Stimulated activated CD8-positive, alpha-beta memory T cell treated with anti-CD3 and anti-CD28 coated beads, Interleukin-4, amount 100 ng/mL, for 24 hours (primary cell): ENCODE measurements at regions not wholly inside any gene's neighbourhood (a gene's known extent, or its start where the extent isn't known, plus 50 kb on each side); places are given as distances from the start of the nearest gene placed in this dataset.

Experiments
- DNase-seq: peaks from one replicate; pipeline ENCODE4 v3.0.0-alpha.2; 2020; ENCODE audit warnings: low read depth

DNA sequence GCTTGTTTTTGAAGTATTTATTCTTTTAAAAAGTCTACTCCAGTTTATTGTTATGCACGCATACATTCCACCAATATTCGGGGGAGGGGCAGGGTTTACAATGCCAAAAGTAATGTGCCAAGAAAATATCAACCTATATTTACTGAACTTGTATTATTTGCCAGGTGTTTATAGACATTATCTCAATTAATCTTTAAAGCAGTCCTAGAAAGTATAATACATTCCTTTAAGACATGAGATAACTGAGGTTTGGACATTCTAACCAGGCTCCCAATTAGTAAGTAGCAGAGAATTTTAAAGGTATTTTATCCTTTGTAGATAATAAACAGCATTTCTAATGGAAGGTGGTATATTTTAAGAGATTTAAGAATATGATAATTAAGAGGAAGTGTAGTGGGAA, 124.5 kb upstream of the LRIG3 start:
- DNase-seq = no peak

GRCh38 chr12:59041241-59042121, 121.2 kb upstream of the LRIG3 start:
- DNase-seq = no peak

DNA sequence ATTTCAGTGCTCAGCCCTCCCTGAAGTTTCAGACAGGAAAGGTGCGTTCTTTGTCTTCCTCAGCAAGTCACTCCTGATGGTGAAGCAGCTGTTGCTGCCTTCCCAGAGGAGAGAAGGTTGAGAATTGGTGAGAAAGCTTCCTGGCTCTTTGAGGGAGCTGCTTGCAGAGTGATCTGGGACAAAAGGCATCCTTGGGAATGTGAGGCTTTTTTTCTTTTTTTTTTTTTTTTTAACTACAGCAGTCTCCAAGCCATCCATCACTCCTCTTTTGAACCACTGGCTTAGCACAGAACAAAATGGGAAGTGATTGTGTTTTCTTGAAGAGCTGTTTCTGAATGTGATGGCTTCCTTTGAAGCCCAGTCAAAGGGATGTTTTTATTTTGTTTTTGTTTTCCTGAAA, 120.4 kb upstream of the LRIG3 start:
- no peak for DNase-seq

DNA sequence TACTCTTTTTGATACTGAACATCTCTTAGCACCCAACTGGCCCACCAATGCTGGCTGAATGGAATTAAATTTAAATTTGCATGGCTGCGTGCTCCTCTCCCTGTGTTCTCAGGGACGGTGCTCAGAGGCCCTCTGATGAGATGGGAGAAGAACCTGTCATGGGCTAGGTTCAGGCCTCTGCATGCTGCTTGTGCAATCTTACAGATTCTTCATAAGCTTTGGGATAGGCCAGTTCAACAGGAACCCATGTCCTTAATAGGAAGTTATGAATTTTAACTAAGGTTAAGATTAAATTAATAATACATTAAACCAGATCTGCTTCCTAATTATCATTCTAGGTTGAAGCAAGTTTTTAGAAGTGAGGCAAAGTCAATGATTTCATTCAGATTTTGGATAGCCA, 119.7 kb upstream of the LRIG3 start:
- no peak for DNase-seq

DNA sequence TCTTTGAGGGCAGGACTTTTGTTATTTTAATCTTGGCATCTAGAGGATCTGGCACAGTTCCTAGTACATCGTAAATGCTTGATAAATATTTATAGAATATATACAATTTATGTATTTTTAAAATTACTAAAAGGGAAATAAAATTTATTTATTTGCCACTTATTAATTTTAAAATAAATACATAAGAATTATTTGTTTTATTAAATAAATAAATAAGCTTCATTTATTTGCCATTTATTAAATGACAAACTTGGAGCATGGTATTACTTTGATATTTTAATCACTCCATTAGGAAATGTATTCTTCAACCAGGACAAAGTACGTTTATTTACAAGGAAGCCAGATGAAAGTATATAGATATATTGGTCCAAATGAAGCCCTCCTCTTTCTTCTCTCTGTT, 118.7 kb upstream of the LRIG3 start:
- DNase-seq = no peak

DNA sequence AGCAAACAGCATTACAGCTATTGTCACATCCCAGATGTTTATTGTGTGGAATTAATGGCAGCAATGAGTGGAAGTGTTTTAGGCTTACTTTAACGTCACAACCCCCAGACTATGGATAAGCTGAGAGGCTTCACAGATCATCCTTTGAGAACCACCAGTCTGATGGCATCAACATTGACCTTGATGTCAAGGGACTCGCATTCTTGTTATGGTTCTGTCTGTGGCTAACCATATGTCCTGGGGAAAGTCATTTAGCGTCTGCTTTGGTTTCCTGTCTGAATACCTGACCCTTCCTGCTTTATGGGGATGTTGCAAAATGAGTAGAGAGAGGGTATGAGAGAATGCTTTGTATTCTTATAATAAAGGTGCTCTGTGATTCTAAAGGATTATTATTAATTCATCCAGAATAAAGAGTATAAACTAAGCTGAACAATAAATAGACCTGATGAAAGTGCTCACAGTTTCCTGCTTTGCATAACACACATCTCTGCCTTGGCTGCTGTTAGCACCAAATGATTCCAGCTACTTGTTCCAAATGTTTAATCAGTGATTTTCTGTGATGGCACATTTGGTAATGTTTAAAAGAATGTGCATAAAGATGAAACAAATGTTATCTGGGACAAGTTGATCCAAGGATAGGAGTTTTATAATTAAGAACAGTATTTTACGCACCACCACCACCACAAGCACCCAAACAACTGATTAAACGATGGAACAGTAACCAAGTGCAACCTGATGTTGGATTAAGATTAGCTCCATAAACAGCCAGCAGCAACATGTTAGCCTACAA, 116.9 kb upstream of the LRIG3 start:
- DNase-seq = no peak

GRCh38 chr12:59036347-59036746, 116.0 kb upstream of the LRIG3 start:
- no peak for DNase-seq

DNA sequence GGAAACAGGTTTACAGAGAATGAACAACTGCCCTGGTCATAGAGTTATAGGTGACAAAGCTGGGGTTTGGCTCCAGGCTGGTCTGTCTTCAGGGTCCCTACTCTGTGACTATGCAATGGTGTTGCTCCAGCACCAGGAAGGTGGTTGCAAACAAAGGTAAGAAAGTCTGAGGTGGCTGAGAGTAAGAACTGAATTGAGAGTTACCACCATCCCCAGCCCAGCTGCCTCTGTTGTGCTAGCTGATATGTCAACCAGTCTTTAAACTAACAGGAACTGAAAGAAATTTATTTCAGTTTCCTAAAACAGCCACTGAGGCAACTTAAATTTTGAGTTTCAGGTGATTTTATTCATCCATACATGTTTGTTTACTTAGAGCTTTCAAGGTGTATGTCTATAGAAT, 111.0 kb upstream of the LRIG3 start:
- no peak for DNase-seq

- DNase-seq = no peak
Observed at GRCh38 chr12:59030415-59030814, 110.1 kb upstream of the LRIG3 start.

DNA sequence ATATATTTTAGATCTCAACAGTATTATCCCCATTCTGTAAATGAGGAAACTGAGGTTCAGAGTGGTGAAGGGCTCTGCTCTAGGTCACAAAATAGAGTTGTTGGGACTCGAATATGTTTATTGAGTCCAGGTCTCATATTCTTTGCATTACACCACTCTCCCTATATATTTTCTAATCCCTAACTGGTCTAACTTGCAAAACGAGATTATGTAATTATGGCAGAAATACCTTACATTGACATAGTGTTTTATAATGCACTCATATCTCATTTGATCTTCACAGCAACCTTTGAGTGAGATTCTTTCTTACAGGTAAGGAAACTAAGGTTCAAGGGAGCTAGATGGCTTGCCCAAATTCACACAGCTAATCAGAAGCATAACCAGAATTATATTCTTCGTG, 106.9 kb upstream of the LRIG3 start:
- DNase-seq = no peak

DNA sequence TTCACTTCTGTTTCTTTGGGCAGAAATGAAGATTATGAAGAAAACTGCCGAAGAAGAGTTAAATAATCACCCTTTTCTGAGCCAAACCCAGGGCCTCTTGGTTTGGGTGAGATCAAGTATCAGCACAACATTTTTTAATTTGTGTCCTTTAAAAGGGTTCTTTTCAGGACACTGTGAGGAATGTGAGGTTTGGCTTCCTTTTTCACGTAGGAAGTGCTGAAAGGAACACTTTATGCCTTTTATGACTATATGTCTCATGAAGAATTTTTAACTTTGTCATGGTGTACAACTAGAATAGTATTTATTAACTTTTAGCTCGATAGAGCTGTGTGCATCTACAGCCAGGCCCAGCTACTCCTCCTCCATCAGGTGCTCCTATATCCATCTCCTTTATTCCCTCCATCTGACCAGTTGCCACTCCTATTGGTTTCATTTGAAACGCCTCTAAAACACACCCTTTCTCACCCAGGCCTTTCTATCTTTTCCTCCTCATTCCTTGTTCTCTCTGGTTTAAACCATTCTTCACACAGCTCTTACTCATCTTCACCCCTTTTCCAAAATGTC, 103.6 kb upstream of the LRIG3 start:
- no peak for DNase-seq

GRCh38 chr12:59020073-59020946, 100.0 kb upstream of the LRIG3 start:
- no peak for DNase-seq

DNA sequence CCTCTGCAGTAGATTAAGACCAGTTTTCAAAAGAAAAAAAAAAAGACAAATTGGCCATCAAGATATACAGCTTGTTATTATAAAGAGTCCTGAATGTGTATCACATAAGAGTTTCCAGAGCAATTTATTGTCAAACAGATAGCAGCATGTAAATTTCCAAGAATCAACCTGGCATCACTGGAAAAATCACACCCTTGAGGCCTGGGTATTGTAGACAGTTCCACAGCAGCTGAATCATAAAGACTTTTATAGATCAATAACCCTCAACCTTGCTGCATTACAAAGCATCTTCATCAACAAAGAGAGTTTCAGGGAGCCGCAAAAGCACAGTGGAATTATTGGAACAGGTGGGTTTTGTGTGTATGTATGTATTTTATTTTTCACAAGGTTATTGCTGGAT, 94.6 kb upstream of the LRIG3 start:
- DNase-seq = no peak

DNA sequence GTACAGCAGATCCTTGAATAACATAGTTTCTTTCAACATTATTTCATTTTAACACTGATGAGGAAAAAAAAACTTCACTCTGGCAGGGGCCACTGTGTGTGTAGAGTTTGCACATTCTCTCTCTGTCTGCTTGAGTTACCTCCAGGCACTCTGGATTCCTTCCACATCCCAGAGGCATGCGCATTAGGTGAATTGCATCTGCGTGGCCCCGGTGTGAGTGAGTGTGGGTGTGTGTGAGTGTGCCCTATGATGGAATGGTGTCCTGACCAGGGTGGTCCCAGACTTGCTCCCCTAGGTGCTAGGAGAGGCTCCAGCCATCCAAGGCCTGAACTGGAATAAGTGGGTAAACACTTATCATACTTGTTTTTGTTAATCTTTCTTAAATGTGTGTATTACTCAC, 90.6 kb upstream of the LRIG3 start:
- DNase-seq = no peak

DNA sequence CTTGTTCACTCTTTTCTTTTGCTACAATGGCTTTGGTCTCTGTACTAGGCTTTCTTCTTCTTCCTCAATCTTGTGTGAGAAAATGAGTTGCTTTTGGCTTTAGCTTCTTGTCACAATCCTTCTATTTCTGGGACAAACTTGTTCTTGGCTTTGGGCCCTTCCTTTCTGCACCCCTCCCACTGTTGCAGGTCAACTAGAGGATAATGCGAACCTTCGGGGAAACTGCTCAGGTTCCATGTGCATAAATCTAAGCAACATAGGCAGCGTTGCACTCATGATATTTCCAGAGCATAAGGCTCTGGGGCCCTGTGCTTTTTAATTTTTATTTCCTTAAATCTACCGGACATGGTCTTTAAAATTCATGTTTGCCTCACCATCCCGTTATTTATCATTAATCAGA, 89.8 kb upstream of the LRIG3 start:
- no peak for DNase-seq

- no peak for DNase-seq
Observed at GRCh38 chr12:59007620-59008019, 87.3 kb upstream of the LRIG3 start.

DNA sequence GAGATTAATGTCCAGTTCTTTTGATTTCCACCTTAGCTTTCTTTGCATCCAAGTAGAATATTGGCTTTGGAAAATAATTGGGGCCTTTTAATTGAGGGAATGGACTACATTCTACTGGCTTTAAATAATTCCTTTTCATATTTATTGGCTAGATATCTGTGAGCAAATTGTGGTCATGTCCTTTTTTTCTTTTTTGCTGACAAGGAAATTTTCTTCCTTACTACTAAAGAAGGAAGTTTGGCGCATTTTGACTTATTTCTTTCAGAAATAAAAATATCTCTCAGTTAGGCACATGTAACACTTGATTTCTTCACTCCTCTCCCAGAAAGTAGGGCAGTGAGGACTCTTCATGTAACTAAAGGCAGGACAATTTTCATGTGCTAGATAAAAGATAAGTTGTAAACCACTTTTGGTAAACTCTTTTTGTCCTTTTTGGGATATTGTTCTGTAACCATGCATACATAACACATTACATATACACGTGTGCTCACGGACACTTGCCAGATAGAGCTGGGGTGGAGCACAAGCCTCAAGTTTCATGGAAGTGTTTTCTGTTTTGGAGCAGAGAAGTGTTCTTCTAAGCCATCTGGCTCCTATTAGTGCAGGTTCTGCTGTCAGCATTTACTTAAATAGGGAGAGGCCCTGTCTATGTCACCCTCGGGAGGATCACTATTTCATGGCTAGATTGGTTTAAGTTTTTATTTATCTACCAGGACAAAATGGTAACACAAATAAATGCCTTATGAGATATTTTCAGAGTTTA, 85.1 kb upstream of the LRIG3 start:
- no peak for DNase-seq

GRCh38 chr12:59004456-59004855, 84.2 kb upstream of the LRIG3 start:
- no peak for DNase-seq

DNA sequence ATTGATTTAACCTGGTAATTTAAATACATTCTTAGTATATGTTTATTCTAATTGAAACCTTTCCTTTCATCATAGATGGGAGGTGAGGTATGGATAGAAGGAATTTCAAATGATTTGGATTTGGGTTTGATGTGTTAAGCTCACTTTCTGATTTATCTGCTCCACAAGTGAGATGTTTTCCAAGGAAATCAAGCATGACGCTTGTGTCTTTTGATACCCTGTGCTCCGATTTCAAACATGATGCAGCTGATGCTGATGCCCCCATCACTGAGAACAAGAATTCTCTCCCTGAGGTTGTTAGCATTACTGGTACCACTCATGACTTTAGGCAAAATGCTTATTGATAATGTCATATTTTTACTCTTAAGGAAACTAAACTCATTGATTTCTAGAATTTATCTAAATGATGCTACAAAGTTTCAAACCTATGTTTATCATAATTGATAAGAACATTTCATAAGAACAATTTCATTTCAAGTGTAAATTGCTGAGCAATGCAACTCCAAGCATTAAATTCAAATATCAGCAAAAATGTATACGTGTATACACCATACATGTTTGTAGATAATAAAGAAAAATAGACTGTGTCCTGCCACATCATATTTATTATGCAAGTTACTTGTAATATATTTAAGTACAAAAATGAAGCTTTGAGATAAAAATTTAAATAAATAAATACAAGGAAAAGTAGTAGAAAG, 75.5 kb upstream of the LRIG3 start:
- no peak for DNase-seq

- DNase-seq = no peak
Observed at GRCh38 chr12:58988643-58989344, 68.5 kb upstream of the LRIG3 start.
